ENCODE measurements at regions not wholly inside any gene's neighbourhood (a gene's known extent, or its start where the extent isn't known, plus 50 kb on each side); places are given as distances from the start of the nearest gene placed in this dataset.

DNA sequence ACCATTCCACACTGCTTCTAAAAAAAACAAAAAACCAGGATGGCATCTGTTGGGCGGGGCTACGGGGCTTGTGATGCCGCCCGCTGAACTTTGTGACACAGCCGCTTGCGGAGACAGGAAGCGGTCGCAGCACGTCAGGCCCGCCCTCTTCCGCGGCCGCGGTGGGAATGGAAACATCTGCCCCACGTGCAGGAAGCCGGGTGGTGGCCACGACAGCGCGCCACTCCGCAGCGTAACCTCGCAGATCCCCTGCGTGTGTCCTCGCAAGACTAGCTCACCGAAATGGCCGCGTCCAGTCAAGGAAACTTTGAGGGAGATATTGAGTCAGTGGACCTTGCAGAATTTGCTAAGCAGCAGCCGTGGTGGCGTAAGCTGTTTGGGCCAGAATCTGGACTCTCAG lies 168.5 kb downstream of the SUCLG1 start (continued):
- TF ChIP-seq, protein P1, sequence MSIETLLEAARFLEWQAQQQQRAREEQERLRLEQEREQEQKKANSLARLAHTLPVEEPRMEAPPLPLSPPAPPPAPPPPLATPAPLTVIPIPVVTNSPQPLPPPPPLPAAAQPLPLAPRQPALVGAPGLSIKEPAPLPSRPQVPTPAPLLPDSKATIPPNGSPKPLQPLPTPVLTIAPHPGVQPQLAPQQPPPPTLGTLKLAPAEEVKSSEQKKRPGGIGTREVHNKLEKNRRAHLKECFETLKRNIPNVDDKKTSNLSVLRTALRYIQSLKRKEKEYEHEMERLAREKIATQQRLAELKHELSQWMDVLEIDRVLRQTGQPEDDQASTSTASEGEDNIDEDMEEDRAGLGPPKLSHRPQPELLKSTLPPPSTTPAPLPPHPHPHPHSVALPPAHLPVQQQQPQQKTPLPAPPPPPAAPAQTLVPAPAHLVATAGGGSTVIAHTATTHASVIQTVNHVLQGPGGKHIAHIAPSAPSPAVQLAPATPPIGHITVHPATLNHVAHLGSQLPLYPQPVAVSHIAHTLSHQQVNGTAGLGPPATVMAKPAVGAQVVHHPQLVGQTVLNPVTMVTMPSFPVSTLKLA (conservative IDR thresholded peaks at IDR 0.05), result peak in 1 of 2 experiments; percentile 48; a peak in 2 of 4 replicates
- TF ChIP-seq ZNF57 (CRISPR knock-in tag; IDR thresholded peaks at IDR 0.05) (no peak), NRF1 (conservative IDR thresholded peaks at IDR 0.05 in 1 of 2, IDR thresholded peaks at IDR 0.05 in 1 of 2) (no peak), ZNF143 (CRISPR knock-in tag; IDR thresholded peaks at IDR 0.05) (no peak), SRSF9 (IDR thresholded peaks at IDR 0.05; ENCODE audit: borderline replicate concordance, low read depth, low read length) (no peak), SREBF2 (CRISPR knock-in tag; IDR thresholded peaks at IDR 0.05) (no peak), NR1H2 (CRISPR knock-in tag; IDR thresholded peaks at IDR 0.05) (no peak), ZNF551 (CRISPR knock-in tag; IDR thresholded peaks at IDR 0.05) (no peak), TRIM24 (IDR thresholded peaks at IDR 0.05) (no peak)
- TF ChIP-seq, protein P2, sequence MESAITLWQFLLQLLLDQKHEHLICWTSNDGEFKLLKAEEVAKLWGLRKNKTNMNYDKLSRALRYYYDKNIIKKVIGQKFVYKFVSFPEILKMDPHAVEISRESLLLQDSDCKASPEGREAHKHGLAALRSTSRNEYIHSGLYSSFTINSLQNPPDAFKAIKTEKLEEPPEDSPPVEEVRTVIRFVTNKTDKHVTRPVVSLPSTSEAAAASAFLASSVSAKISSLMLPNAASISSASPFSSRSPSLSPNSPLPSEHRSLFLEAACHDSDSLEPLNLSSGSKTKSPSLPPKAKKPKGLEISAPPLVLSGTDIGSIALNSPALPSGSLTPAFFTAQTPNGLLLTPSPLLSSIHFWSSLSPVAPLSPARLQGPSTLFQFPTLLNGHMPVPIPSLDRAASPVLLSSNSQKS (CRISPR knock-in tag; IDR thresholded peaks at IDR 0.05), result no peak
- TF ChIP-seq, protein P3, sequence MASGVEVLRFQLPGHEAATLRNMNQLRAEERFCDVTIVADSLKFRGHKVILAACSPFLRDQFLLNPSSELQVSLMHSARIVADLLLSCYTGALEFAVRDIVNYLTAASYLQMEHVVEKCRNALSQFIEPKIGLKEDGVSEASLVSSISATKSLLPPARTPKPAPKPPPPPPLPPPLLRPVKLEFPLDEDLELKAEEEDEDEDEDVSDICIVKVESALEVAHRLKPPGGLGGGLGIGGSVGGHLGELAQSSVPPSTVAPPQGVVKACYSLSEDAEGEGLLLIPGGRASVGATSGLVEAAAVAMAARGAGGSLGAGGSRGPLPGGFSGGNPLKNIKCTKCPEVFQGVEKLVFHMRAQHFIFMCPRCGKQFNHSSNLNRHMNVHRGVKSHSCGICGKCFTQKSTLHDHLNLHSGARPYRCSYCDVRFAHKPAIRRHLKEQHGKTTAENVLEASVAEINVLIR (CRISPR knock-in tag; IDR thresholded peaks at IDR 0.05), result no peak
- TF ChIP-seq, protein P4, sequence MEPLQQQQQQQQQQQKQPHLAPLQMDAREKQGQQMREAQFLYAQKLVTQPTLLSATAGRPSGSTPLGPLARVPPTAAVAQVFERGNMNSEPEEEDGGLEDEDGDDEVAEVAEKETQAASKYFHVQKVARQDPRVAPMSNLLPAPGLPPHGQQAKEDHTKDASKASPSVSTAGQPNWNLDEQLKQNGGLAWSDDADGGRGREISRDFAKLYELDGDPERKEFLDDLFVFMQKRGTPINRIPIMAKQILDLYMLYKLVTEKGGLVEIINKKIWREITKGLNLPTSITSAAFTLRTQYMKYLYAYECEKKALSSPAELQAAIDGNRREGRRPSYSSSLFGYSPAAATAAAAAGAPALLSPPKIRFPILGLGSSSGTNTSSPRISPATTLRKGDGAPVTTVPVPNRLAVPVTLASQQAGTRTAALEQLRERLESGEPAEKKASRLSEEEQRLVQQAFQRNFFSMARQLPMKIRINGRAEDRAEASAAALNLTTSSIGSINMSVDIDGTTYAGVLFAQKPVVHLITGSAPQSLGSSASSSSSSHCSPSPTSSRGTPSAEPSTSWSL (CRISPR knock-in tag; IDR thresholded peaks at IDR 0.05; ENCODE audit: borderline replicate concordance), result no peak
- TF ChIP-seq, protein P5, sequence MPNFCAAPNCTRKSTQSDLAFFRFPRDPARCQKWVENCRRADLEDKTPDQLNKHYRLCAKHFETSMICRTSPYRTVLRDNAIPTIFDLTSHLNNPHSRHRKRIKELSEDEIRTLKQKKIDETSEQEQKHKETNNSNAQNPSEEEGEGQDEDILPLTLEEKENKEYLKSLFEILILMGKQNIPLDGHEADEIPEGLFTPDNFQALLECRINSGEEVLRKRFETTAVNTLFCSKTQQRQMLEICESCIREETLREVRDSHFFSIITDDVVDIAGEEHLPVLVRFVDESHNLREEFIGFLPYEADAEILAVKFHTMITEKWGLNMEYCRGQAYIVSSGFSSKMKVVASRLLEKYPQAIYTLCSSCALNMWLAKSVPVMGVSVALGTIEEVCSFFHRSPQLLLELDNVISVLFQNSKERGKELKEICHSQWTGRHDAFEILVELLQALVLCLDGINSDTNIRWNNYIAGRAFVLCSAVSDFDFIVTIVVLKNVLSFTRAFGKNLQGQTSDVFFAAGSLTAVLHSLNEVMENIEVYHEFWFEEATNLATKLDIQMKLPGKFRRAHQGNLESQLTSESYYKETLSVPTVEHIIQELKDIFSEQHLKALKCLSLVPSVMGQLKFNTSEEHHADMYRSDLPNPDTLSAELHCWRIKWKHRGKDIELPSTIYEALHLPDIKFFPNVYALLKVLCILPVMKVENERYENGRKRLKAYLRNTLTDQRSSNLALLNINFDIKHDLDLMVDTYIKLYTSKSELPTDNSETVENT (CRISPR knock-in tag; IDR thresholded peaks at IDR 0.05), result no peak
- TF ChIP-seq, protein P6, sequence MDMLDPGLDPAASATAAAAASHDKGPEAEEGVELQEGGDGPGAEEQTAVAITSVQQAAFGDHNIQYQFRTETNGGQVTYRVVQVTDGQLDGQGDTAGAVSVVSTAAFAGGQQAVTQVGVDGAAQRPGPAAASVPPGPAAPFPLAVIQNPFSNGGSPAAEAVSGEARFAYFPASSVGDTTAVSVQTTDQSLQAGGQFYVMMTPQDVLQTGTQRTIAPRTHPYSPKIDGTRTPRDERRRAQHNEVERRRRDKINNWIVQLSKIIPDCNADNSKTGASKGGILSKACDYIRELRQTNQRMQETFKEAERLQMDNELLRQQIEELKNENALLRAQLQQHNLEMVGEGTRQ (CRISPR knock-in tag; IDR thresholded peaks at IDR 0.05), result peak; percentile 17; the same call in 1 of the 2 replicates
- TF ChIP-seq, protein P7, sequence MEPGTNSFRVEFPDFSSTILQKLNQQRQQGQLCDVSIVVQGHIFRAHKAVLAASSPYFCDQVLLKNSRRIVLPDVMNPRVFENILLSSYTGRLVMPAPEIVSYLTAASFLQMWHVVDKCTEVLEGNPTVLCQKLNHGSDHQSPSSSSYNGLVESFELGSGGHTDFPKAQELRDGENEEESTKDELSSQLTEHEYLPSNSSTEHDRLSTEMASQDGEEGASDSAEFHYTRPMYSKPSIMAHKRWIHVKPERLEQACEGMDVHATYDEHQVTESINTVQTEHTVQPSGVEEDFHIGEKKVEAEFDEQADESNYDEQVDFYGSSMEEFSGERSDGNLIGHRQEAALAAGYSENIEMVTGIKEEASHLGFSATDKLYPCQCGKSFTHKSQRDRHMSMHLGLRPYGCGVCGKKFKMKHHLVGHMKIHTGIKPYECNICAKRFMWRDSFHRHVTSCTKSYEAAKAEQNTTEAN (CRISPR knock-in tag; IDR thresholded peaks at IDR 0.05), result no peak
- TF ChIP-seq, protein P8, sequence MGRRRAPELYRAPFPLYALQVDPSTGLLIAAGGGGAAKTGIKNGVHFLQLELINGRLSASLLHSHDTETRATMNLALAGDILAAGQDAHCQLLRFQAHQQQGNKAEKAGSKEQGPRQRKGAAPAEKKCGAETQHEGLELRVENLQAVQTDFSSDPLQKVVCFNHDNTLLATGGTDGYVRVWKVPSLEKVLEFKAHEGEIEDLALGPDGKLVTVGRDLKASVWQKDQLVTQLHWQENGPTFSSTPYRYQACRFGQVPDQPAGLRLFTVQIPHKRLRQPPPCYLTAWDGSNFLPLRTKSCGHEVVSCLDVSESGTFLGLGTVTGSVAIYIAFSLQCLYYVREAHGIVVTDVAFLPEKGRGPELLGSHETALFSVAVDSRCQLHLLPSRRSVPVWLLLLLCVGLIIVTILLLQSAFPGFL (CRISPR knock-in tag; IDR thresholded peaks at IDR 0.05), result no peak
